Testis (tissue), 2 donors: ENCODE measurements at regions not wholly inside any gene's neighbourhood (a gene's known extent, or its start where the extent isn't known, plus 50 kb on each side); places are given as distances from the start of the nearest gene placed in this dataset.

ENCODE experiments used
- POLR2A ChIP-seq: fragments of 450-650 bp; IDR thresholded peaks from one replicate; pipeline ENCODE4 v1.6.1; 2017; ENCODE audit warnings: antibody characterized with exemption, mild to moderate bottlenecking, moderate library complexity
- TF ChIP-seq, protein P1 (sequence below), 3 experiments: fragments of 450-650 bp in 2 of 3; fragments of 200-600 bp in 1 of 3; sonication (generic) in 1 of 3; IDR thresholded peaks; one replicate each; pipeline ENCODE4 v1.5.1; 2016 to 2019; ENCODE audit warnings: antibody characterized with exemption in 3 of 3, mild to moderate bottlenecking in 2 of 3, moderate library complexity in 1 of 3

DNA sequence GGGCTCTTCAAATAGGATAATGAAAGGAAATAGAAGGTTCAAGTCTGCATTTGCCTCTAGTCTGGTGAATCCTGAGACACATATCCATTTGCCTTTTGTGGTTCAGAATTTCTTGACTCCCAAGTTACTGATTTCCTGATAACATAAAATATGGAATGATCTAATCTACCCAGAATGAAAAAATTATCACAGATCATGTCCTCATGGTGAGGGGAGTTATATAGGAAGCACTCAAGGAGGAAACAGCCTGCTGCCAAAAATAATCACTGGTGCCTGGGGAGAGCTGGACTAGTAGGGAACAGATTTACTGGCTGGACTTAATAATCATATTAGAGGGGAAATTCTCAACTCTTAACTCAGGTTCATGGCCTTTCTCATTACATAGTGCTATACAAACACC lies 95.5 kb upstream of the STK17B start:
- TF ChIP-seq, protein P1, sequence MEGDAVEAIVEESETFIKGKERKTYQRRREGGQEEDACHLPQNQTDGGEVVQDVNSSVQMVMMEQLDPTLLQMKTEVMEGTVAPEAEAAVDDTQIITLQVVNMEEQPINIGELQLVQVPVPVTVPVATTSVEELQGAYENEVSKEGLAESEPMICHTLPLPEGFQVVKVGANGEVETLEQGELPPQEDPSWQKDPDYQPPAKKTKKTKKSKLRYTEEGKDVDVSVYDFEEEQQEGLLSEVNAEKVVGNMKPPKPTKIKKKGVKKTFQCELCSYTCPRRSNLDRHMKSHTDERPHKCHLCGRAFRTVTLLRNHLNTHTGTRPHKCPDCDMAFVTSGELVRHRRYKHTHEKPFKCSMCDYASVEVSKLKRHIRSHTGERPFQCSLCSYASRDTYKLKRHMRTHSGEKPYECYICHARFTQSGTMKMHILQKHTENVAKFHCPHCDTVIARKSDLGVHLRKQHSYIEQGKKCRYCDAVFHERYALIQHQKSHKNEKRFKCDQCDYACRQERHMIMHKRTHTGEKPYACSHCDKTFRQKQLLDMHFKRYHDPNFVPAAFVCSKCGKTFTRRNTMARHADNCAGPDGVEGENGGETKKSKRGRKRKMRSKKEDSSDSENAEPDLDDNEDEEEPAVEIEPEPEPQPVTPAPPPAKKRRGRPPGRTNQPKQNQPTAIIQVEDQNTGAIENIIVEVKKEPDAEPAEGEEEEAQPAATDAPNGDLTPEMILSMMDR (IDR thresholded peaks at IDR 0.05) = no peak
- no peak for TF ChIP-seq POLR2A
